ENCODE measurements at regions not wholly inside any gene's neighbourhood (a gene's known extent, or its start where the extent isn't known, plus 50 kb on each side); places are given as distances from the start of the nearest gene placed in this dataset.

DNA sequence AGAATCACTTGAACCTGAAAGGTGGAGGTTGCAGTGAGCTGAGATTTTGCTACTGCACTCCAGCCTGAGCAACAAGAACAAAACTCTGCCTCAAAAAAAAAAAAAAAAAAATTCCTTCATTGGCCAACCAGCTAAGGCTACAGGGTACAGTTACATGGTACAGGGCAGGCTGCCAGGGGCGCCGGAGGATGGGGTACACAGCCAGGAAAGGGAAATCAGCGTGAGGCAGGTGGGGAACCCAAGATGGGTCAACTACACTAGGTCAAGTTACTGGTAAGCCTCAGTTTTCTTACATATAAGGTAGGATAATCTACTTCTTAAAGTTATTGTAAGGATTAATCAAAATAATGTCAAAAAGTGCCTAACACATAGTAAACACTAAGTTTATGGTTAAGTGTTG is 69.6 kb upstream of the KCNK12 start:
- TF ChIP-seq, protein P1, sequence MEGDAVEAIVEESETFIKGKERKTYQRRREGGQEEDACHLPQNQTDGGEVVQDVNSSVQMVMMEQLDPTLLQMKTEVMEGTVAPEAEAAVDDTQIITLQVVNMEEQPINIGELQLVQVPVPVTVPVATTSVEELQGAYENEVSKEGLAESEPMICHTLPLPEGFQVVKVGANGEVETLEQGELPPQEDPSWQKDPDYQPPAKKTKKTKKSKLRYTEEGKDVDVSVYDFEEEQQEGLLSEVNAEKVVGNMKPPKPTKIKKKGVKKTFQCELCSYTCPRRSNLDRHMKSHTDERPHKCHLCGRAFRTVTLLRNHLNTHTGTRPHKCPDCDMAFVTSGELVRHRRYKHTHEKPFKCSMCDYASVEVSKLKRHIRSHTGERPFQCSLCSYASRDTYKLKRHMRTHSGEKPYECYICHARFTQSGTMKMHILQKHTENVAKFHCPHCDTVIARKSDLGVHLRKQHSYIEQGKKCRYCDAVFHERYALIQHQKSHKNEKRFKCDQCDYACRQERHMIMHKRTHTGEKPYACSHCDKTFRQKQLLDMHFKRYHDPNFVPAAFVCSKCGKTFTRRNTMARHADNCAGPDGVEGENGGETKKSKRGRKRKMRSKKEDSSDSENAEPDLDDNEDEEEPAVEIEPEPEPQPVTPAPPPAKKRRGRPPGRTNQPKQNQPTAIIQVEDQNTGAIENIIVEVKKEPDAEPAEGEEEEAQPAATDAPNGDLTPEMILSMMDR (IDR thresholded peaks at IDR 0.05; ENCODE audit: extremely low read depth, insufficient read depth, missing control alignments) = no peak
- in situ Hi-C loops (cut with MboI; ENCODE audit: low pct_unique_long_range_greater_than_20kb, low sequenced_read_pairs, unreplicated experiment) = no loop called here
- no peak for DNase-seq (ENCODE audit: low spot score)

DNA sequence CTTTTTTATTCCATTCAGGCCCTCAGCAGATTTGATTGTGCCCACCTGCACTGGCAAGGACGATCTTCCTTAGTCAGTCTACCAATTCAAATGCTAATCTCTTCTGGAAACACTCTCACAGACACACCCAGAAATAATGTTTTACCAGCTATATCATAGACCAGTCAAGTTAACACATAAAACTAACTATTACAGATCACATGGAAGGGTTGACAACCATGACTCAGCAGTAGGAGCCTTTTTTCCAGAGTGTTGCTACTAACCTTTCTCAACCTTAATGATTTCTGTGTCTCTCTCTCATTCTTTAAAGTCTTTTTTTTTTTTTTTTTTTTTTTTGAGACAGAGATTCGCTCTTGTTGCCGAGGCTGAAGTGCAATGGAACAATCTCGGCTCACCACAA is 68.7 kb upstream of the KCNK12 start:
- in situ Hi-C loops (cut with MboI; ENCODE audit: low pct_unique_long_range_greater_than_20kb, low sequenced_read_pairs, unreplicated experiment) = no loop called here
- TF ChIP-seq, protein P1 (IDR thresholded peaks at IDR 0.05; ENCODE audit: extremely low read depth, insufficient read depth, missing control alignments) = no peak
- DNase-seq (ENCODE audit: low spot score) = no peak

DNA sequence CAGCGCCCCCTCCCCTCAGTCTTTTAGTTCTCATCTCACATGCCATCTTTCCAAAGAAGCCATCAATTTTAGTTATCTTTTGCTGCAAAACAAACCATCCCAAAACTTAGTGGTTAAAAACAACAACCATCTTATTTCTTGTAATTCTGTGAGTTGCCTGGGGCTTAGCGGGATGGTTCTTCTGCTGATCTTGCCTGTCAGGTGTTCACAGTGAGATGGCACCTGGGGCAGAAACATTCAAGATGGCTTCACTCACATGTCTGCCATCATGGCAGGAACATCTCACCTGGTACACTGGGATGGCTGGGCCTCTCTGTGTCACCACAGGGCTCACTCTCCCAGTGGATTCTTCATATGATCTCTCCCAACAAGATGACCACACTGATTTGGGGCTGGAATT is 67.6 kb upstream of the KCNK12 start:
- DNase-seq (ENCODE audit: low spot score) = no peak
- TF ChIP-seq, protein P1 (IDR thresholded peaks at IDR 0.05; ENCODE audit: extremely low read depth, insufficient read depth, missing control alignments) = no peak
- in situ Hi-C loops (cut with MboI; ENCODE audit: low pct_unique_long_range_greater_than_20kb, low sequenced_read_pairs, unreplicated experiment) = no loop called here

DNA sequence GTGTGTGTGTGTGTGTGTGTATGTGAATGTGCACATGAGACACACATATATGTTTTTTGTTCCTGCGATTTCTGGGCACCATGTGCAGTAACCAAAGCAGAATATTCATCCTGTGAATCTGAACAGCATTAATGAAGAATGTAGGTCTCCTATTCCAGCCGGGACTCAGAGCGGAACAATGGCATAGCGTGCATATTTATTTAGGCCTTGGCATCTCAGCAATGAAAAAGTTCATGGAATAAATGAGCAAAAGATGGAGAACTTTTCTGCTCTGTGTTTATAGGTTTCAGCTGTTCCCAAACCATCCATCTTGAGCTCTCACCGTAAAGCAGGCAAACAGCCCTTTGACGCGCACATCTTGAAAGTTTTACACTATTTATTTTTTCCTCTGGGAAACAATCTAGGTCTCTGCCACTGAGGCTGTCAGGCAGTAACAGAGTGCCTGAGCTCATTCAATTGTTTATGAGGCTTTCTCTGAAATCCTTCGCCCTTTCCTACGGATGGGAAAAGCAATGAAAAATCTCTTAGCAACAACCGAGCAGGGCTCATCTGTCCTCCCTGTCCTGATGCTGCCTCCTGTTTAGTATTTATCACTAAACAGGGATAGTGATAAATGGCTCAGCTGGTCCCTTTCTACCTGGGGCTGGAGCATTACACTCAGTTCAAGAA is 65.9 kb upstream of the KCNK12 start:
- TF ChIP-seq, protein P1 (IDR thresholded peaks at IDR 0.05; ENCODE audit: extremely low read depth, insufficient read depth, missing control alignments) = no peak
- no peak for DNase-seq (ENCODE audit: low spot score)
- in situ Hi-C loops (cut with MboI; ENCODE audit: low pct_unique_long_range_greater_than_20kb, low sequenced_read_pairs, unreplicated experiment) = no loop called here

DNA sequence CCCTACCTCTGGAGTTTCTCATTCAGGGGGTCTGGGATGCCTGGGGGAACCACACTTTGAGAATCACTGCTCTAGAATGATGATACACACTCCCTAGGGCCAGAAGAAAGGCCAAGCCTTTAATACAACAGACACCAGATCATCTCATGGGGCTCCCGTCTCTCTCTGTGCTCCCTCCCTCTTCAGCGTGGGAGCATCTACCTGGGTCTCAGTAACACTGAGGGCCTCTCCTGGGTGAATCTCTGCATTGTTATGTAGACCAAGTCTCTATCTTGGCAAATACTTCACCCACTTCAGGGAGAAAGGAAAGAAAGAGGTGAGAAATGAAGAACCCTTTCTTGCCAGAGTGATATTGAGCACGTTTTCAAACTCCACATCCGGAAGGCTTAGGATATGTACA is 65.4 kb upstream of the KCNK12 start:
- in situ Hi-C loops (cut with MboI; ENCODE audit: low pct_unique_long_range_greater_than_20kb, low sequenced_read_pairs, unreplicated experiment) = no loop called here

DNA sequence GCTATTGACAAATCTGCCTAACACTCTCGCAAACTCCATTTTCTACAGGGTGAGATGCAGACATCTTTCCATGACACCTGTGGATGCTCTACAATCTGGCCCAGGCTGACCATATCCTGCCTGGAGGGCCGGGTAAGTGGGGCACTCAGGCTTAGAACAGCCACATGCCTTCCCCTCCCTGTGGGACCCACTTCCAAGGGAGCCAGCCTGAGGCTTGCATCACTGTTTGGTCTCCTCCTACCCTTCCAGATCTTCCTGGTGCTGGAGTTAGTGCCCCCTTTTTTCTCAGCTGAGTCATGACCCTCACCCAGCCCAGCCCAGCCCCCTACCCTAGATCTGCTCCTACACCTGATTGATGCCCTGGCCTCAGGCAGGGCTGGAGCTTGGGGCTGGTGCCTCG is 62.0 kb upstream of the KCNK12 start:
- in situ Hi-C loops (cut with MboI; ENCODE audit: low pct_unique_long_range_greater_than_20kb, low sequenced_read_pairs, unreplicated experiment) = no loop called here
- DNase-seq (ENCODE audit: low spot score) = no peak
- TF ChIP-seq, protein P1 (IDR thresholded peaks at IDR 0.05; ENCODE audit: extremely low read depth, insufficient read depth, missing control alignments) = no peak

More for the DNA sequence above, 65.4 kb upstream of the KCNK12 start:
- TF ChIP-seq, protein P1 (IDR thresholded peaks at IDR 0.05; ENCODE audit: extremely low read depth, insufficient read depth, missing control alignments) = no peak
- DNase-seq (ENCODE audit: low spot score) = no peak
